KMS-11 (cell line): ENCODE measurements at regions not wholly inside any gene's neighbourhood (a gene's known extent, or its start where the extent isn't known, plus 50 kb on each side); places are given as distances from the start of the nearest gene placed in this dataset.

Experiments used
- H2AFZ ChIP-seq: fragments of 200-600 bp; sonication (generic); 2 replicates; pipeline ENCODE4 v1.6.1; 2016; ENCODE audit warnings: antibody characterized with exemption, mixed run types, low read depth
- H3K27ac ChIP-seq: fragments of 200-600 bp; sonication (generic); 2 replicates; pipeline ENCODE4 v1.6.1; 2016; ENCODE audit warnings: mild to moderate bottlenecking, mixed run types
- H3K27me3 ChIP-seq: fragments of 200-600 bp; sonication (generic); 2 replicates; pipeline ENCODE4 v1.6.1; 2017; ENCODE audit warnings: mild to moderate bottlenecking, low read depth, mixed run types, moderate library complexity; ENCODE audit not compliant: insufficient read depth
- H3K36me3 ChIP-seq: fragments of 200-600 bp; sonication (generic); 2 replicates; pipeline ENCODE4 v1.6.1; 2017; ENCODE audit warnings: mild to moderate bottlenecking, mixed run types; ENCODE audit not compliant: insufficient read depth
- H3K4me1 ChIP-seq: fragments of 200-600 bp; sonication (generic); 2 replicates; pipeline ENCODE4 v1.6.1; 2016; ENCODE audit warnings: mild to moderate bottlenecking, low read depth, mixed run types; ENCODE audit not compliant: poor library complexity, severe bottlenecking
- H3K4me2 ChIP-seq: fragments of 200-600 bp; sonication (generic); 2 replicates; pipeline ENCODE4 v1.7.0; 2016; ENCODE audit warnings: mild to moderate bottlenecking, mixed run types
- H3K4me3 ChIP-seq: fragments of 200-600 bp; sonication (generic); IDR thresholded peaks from 2 replicates; pipeline ENCODE4 v1.6.1; 2017; ENCODE audit warnings: low read depth, low read length, mixed read lengths; ENCODE audit not compliant: insufficient read depth
- H3K79me2 ChIP-seq: fragments of 200-600 bp; sonication (generic); 2 replicates; pipeline ENCODE4 v1.6.1; 2016; ENCODE audit warnings: low read depth, mixed run types; ENCODE audit not compliant: insufficient read depth
- H3K9ac ChIP-seq: fragments of 200-600 bp; sonication (generic); 2 replicates; pipeline ENCODE4 v1.6.1; 2016; ENCODE audit warnings: mild to moderate bottlenecking, mixed run types
- H4K20me1 ChIP-seq: fragments of 200-600 bp; sonication (generic); 2 replicates; pipeline ENCODE4 v1.6.1; 2016; ENCODE audit warnings: mild to moderate bottlenecking, mixed run types; ENCODE audit not compliant: insufficient read depth
- CTCF ChIP-seq: fragments of 200-600 bp; sonication (generic); conservative IDR thresholded peaks from 2 replicates; pipeline ENCODE4 v1.6.1; 2017; ENCODE audit warnings: low read depth, mild to moderate bottlenecking, antibody characterized with exemption, low read length, moderate library complexity, mixed read lengths

- Histone ChIP-seq H4K20me1 (no peaks in the 10 kb centered on the region), H3K27me3 (no peaks in the 10 kb centered on the region), H3K4me2 (no peak overlapping the region), H2AFZ (no peak overlapping the region), H3K36me3 (no peaks in the 10 kb centered on the region), H3K27ac (no peak overlapping the region), H3K4me1 (no peaks in the 10 kb centered on the region), H3K9ac (no peak overlapping the region), H3K79me2 (no peaks in the 10 kb centered on the region), H3K4me3 (no peak overlapping the region)
- no peak for TF ChIP-seq CTCF
Observed at GRCh38 chr7:156582591-156583123, 57.9 kb upstream of the RNF32 start.

- no peaks in the 10 kb centered on the region for H3K27me3 ChIP-seq
- H3K79me2 ChIP-seq = no peaks in the 10 kb centered on the region
- no peaks in the 10 kb centered on the region for H3K36me3 ChIP-seq
- H3K27ac ChIP-seq = no peak overlapping the region
- no peak overlapping the region for H2AFZ ChIP-seq
- no peak for TF ChIP-seq CTCF
- H4K20me1 ChIP-seq = no peaks in the 10 kb centered on the region
- no peak overlapping the region for H3K4me3 ChIP-seq
- no peaks in the 10 kb centered on the region for H3K4me1 ChIP-seq
- no peak overlapping the region for H3K4me2 ChIP-seq
- H3K9ac ChIP-seq = no peak overlapping the region
Observed at GRCh38 chr7:156580036-156580435, 60.5 kb upstream of the RNF32 start.

DNA sequence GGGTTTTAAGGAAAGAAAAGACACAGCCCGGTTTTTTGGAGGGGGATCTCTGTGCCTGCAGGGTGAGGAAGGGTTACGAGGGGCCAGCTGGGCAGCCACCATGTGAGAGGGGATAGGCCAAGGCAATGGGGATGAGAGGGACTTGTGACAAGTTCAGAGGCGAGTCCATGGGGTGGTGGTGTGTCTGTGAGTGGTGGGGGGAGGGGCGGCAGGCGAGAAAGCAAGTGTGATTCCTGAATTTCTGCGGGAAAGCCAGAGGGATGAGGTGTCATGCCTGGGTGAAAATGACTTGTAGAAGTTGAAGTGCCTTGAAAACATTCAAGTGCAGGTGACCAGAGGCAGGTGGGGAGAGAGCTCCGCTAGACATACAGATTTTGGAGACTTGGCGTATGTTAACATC is 61.0 kb upstream of the RNF32 start:
- Histone ChIP-seq H3K9ac (no peak overlapping the region), H3K4me2 (no peak overlapping the region), H3K27me3 (no peaks in the 10 kb centered on the region), H3K27ac (no peak overlapping the region), H3K4me1 (no peaks in the 10 kb centered on the region), H4K20me1 (no peaks in the 10 kb centered on the region), H3K4me3 (no peak overlapping the region), H3K79me2 (no peaks in the 10 kb centered on the region), H3K36me3 (no peaks in the 10 kb centered on the region), H2AFZ (no peak overlapping the region)
- TF ChIP-seq CTCF = no peak

GRCh38 chr7:156578978-156579430 is 61.6 kb upstream of the RNF32 start:
- H3K9ac ChIP-seq = no peak overlapping the region
- no peak overlapping the region for H2AFZ ChIP-seq
- H3K36me3 ChIP-seq = no peaks in the 10 kb centered on the region
- no peak overlapping the region for H3K4me2 ChIP-seq
- H3K27ac ChIP-seq = no peak overlapping the region
- H4K20me1 ChIP-seq = no peaks in the 10 kb centered on the region
- no peaks in the 10 kb centered on the region for H3K4me1 ChIP-seq
- no peak overlapping the region for H3K4me3 ChIP-seq
- H3K27me3 ChIP-seq = no peaks in the 10 kb centered on the region
- no peaks in the 10 kb centered on the region for H3K79me2 ChIP-seq
- no peak for TF ChIP-seq CTCF
